Lower leg skin (tissue), 4 donors: ENCODE measurements at regions not wholly inside any gene's neighbourhood (a gene's known extent, or its start where the extent isn't known, plus 50 kb on each side); places are given as distances from the start of the nearest gene placed in this dataset.
"Not testable (repeated sequence)": the region's sequence is repeated elsewhere in the genome, so short reads cannot be mapped to it uniquely, and the experiment has no call there.

Experiments used
- DNase-seq, 2 donors: peaks; one replicate each; pipeline ENCODE4 v3.0.0-alpha.2; 2019; ENCODE audit warnings: low spot score in 2 of 2
- H3K4me3 ChIP-seq: fragments of 200-600 bp; sonication (generic); 2 replicates; pipeline ENCODE4 v1.5.1; 2017; ENCODE audit warnings: mild to moderate bottlenecking, low read depth; ENCODE audit not compliant: poor library complexity, severe bottlenecking
- CTCF ChIP-seq, 3 donors: fragments of 450-650 bp; IDR thresholded peaks; one replicate each; pipeline ENCODE4 v1.5.1; 2016; ENCODE audit warnings: antibody characterized with exemption in 3 of 3, mild to moderate bottlenecking in 3 of 3, moderate library complexity in 2 of 3
- POLR2A ChIP-seq, 2 donors: fragments of 450-650 bp; IDR thresholded peaks; one replicate each; pipeline ENCODE4 v1.6.1; 2016 to 2017; ENCODE audit warnings: antibody characterized with exemption in 2 of 2, mild to moderate bottlenecking in 1 of 2, moderate library complexity in 1 of 2
- WGBS, 2 donors: methylation state at CpG; one replicate each; pipeline ENCODE4 v1.1.5; 2018; 5-methylcytosine and 5-hydroxymethylcytosine counted together
- intact Hi-C: fragments of 100-400 bp; cut with DNase I; formaldehyde crosslinking; loops from one replicate; pipeline ENCODE4 v1.15.0; 2023; ENCODE audit warnings: low total_unique reads

- intact Hi-C loops: no loop called here
- no peak for DNase-seq
- TF ChIP-seq POLR2A (IDR thresholded peaks at IDR 0.05) (no peak), CTCF (IDR thresholded peaks at IDR 0.05) (no peak)
- H3K4me3 ChIP-seq: no peak overlapping the region
Observed at GRCh38 chr5:163134061-163134460, 303.3 kb upstream of the CCNG1 start.

- no peak overlapping the region for H3K4me3 ChIP-seq
- TF ChIP-seq POLR2A (IDR thresholded peaks at IDR 0.05) (no peak), CTCF (IDR thresholded peaks at IDR 0.05) (no peak)
- intact Hi-C loops: no loop called here
- 39 to 60% methylated on average over 2 of the region's 2 CpGs for WGBS, 2 donors
- no peak for DNase-seq
Observed at GRCh38 chr5:163135849-163136248, 301.5 kb upstream of the CCNG1 start.

GRCh38 chr5:163161512-163161911, 275.9 kb upstream of the CCNG1 start:
- intact Hi-C loops: no loop called here
- TF ChIP-seq POLR2A (IDR thresholded peaks at IDR 0.05) (no peak), CTCF (IDR thresholded peaks at IDR 0.05) (no peak)
- no peak for DNase-seq
- H3K4me3 ChIP-seq: no peak overlapping the region

- H3K4me3 ChIP-seq: no peak overlapping the region
- TF ChIP-seq CTCF (IDR thresholded peaks at IDR 0.05) (no peak), POLR2A (IDR thresholded peaks at IDR 0.05) (no peak)
- intact Hi-C loops: no loop called here
- no peak for DNase-seq
- 72 to 76% methylated on average over 3 of the region's 3 CpGs for WGBS, 2 donors
Observed at GRCh38 chr5:163162645-163163044, 274.8 kb upstream of the CCNG1 start.

- no peak for TF ChIP-seq CTCF (IDR thresholded peaks at IDR 0.05)
- TF ChIP-seq POLR2A (IDR thresholded peaks at IDR 0.05): no peak
- H3K4me3 ChIP-seq: no peak overlapping the region
- WGBS, 2 donors: 76 to 82% methylated on average over 2 of the region's 2 CpGs
- intact Hi-C loops: no loop called here
- DNase-seq: no peak
Observed at GRCh38 chr5:163163858-163164257, 273.5 kb upstream of the CCNG1 start.

- no peak for TF ChIP-seq POLR2A (IDR thresholded peaks at IDR 0.05)
- no peak for TF ChIP-seq CTCF (IDR thresholded peaks at IDR 0.05)
- 85 to 91% methylated on average over 6 to 10 of the region's 10 CpGs for WGBS, 2 donors
- DNase-seq: no peak
- intact Hi-C loops: no loop called here
- H3K4me3 ChIP-seq: no peak overlapping the region
Observed at GRCh38 chr5:163165277-163165676, 272.1 kb upstream of the CCNG1 start.

- DNase-seq, intact Hi-C loops, H3K4me3 ChIP-seq: not testable (repeated sequence)
- WGBS, 2 donors: 76 to 84% methylated on average over 3 of the region's 3 CpGs
Observed at GRCh38 chr5:163170161-163170560, 267.2 kb upstream of the CCNG1 start.
